DND-41 (cell line): ENCODE measurements at regions not wholly inside any gene's neighbourhood (a gene's known extent, or its start where the extent isn't known, plus 50 kb on each side); places are given as distances from the start of the nearest gene placed in this dataset.

Experiments
- CTCF ChIP-seq: IDR thresholded peaks from 2 replicates; pipeline ENCODE4 v1.5.1; 2012; ENCODE audit warnings: borderline replicate concordance, low read length, moderate library complexity, mild to moderate bottlenecking; ENCODE audit not compliant: poor library complexity, severe bottlenecking; ENCODE audit errors: extremely low read depth
- EZH2 ChIP-seq: IDR thresholded peaks from 3 replicates; pipeline ENCODE4 v1.6.1; 2012; ENCODE audit warnings: borderline replicate concordance, low read depth, mild to moderate bottlenecking, moderate library complexity, low read length, inconsistent platforms; ENCODE audit not compliant: severe bottlenecking

- TF ChIP-seq CTCF = no peak
- no peak for TF ChIP-seq EZH2
Observed at GRCh38 chr10:88174391-88174790, 311.0 kb downstream of the PTEN start.
